ENCODE measurements at regions not wholly inside any gene's neighbourhood (a gene's known extent, or its start where the extent isn't known, plus 50 kb on each side); places are given as distances from the start of the nearest gene placed in this dataset.
"Not testable (repeated sequence)": the region's sequence is repeated elsewhere in the genome, so short reads cannot be mapped to it uniquely, and the experiment has no call there.

GRCh38 chr10:37467246-37467645 is 341.8 kb downstream of the ANKRD30A start:
- DNase-seq, result no peak

- no peak for DNase-seq
Measured at GRCh38 chr10:37456456-37456855, 331.1 kb downstream of the ANKRD30A start.

GRCh38 chr10:37448161-37448560 is 322.8 kb downstream of the ANKRD30A start:
- DNase-seq, result no peak

- no peak for DNase-seq
Measured at GRCh38 chr10:37442882-37443281, 317.5 kb downstream of the ANKRD30A start.

- DNase-seq, result not testable (repeated sequence)
Measured at GRCh38 chr10:37441224-37441623, 315.8 kb downstream of the ANKRD30A start.

GRCh38 chr10:37439826-37440225 is 314.4 kb downstream of the ANKRD30A start:
- DNase-seq, result no peak

- DNase-seq, result no peak
Measured at GRCh38 chr10:37436357-37436756, 311.0 kb downstream of the ANKRD30A start.

DNA sequence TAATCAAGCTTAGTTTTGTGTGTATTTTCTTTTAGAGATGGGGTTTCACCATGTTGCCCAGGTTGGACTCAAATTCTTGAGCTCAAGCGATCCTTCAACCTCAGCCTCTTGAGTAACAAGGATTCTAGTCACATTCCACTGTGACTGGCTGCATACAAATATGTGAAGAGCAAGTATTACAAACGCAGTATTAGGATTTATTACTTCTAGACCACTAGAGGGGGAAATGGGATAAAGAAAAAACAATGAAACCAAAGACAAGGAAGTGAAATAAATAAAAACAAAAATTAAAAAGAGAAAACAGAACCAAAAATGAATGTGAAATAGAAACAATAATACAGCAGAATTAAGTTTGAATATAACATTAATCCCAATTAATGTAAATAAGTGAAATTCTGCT is 308.7 kb downstream of the ANKRD30A start:
- DNase-seq, result no peak

Data from muscle of back (tissue), 3 donors.